OCI-LY3 (cell line): ENCODE measurements at regions not wholly inside any gene's neighbourhood (a gene's known extent, or its start where the extent isn't known, plus 50 kb on each side); places are given as distances from the start of the nearest gene placed in this dataset.

Experiments used
- CTCF ChIP-seq: fragments of 200-600, 300-600 bp; sonication (generic); IDR thresholded peaks from 2 replicates; pipeline ENCODE4 v1.5.1; 2014; ENCODE audit warnings: antibody characterized with exemption, low read length, low read depth
- EZH2phosphoT487 ChIP-seq: fragments of 200-600 bp; shearing (Covaris generic); IDR thresholded peaks from 2 replicates; pipeline ENCODE4 v1.6.1; 2018; ENCODE audit warnings: antibody characterized with exemption, mixed run types, low read depth

GRCh38 chr3:176785171-176785570 lies 412.1 kb downstream of the TBL1XR1 start:
- TF ChIP-seq CTCF: no peak
- TF ChIP-seq EZH2phosphoT487: no peak
